GM21717 (cell line): ENCODE measurements at regions not wholly inside any gene's neighbourhood (a gene's known extent, or its start where the extent isn't known, plus 50 kb on each side); places are given as distances from the start of the nearest gene placed in this dataset.
"Not testable (repeated sequence)": the region's sequence is repeated elsewhere in the genome, so short reads cannot be mapped to it uniquely, and the experiment has no call there.

Experiments
- ATAC-seq: cut with Tn5 transposase; IDR thresholded peaks from one replicate; pipeline ENCODE4 v1.9.1; 2021; ENCODE audit warnings: mild to moderate bottlenecking, moderate library complexity; ENCODE audit not compliant: unreplicated experiment

GRCh38 chr17:21514567-21514966 lies 138.4 kb downstream of the KCNJ12 start:
- ATAC-seq: not testable (repeated sequence)

GRCh38 chr17:21517538-21518293 lies 141.6 kb downstream of the KCNJ12 start:
- ATAC-seq: no peak

- ATAC-seq: no peak
These were observed 146.7 kb downstream of the KCNJ12 start for GRCh38 chr17:21522755-21523336.

GRCh38 chr17:21523497-21524210 lies 147.5 kb downstream of the KCNJ12 start:
- ATAC-seq: no peak

- ATAC-seq: no peak
These were observed 148.0 kb downstream of the KCNJ12 start for GRCh38 chr17:21524211-21524591.

- ATAC-seq: no peak
These were observed 149.4 kb downstream of the KCNJ12 start for GRCh38 chr17:21525464-21526130.

GRCh38 chr17:21528031-21528695 lies 152.0 kb downstream of the KCNJ12 start:
- no peak for ATAC-seq

- ATAC-seq: no peak
These were observed 154.2 kb downstream of the KCNJ12 start for GRCh38 chr17:21530311-21530710.

GRCh38 chr17:21530841-21531240 lies 154.7 kb downstream of the KCNJ12 start:
- ATAC-seq: no peak

- ATAC-seq: no peak
These were observed 156.7 kb downstream of the KCNJ12 start for GRCh38 chr17:21532763-21533385.

- ATAC-seq: no peak
These were observed 156.5 kb upstream of the KCNJ18 start for GRCh38 chr17:21535686-21536375.

- no peak for ATAC-seq
These were observed 155.0 kb upstream of the KCNJ18 start for GRCh38 chr17:21537302-21537701.

- no peak for ATAC-seq
These were observed 153.7 kb upstream of the KCNJ18 start for GRCh38 chr17:21538615-21539014.

- ATAC-seq: no peak
These were observed 153.2 kb upstream of the KCNJ18 start for GRCh38 chr17:21539146-21539545.

GRCh38 chr17:21540502-21540901 lies 151.8 kb upstream of the KCNJ18 start:
- ATAC-seq: no peak

- ATAC-seq: no peak
These were observed 150.3 kb upstream of the KCNJ18 start for GRCh38 chr17:21542070-21542469.

- ATAC-seq: no peak
These were observed 149.3 kb upstream of the KCNJ18 start for GRCh38 chr17:21542991-21543390.

GRCh38 chr17:21545064-21545463 lies 147.3 kb upstream of the KCNJ18 start:
- no peak for ATAC-seq

GRCh38 chr17:21548236-21548635 lies 144.1 kb upstream of the KCNJ18 start:
- no peak for ATAC-seq

GRCh38 chr17:21549107-21549687 lies 143.1 kb upstream of the KCNJ18 start:
- no peak for ATAC-seq
